Mammary epithelial cell (primary cell): ENCODE measurements at regions not wholly inside any gene's neighbourhood (a gene's known extent, or its start where the extent isn't known, plus 50 kb on each side); places are given as distances from the start of the nearest gene placed in this dataset.
"Not testable (repeated sequence)": the region's sequence is repeated elsewhere in the genome, so short reads cannot be mapped to it uniquely, and the experiment has no call there.

Experiments used
- CTCF ChIP-seq, 2 donors: IDR thresholded peaks in 1 of 2; conservative IDR thresholded peaks in 1 of 2; 2 replicates each; pipeline ENCODE4 v1.5.1; 2011 to 2012; ENCODE audit warnings: inconsistent platforms in 2 of 2, low read length in 2 of 2, mild to moderate bottlenecking in 2 of 2, control low read depth in 1 of 2, low read depth in 1 of 2; ENCODE audit not compliant: insufficient read depth in 1 of 2; ENCODE audit errors: extremely low read depth in 1 of 2
- EZH2 ChIP-seq: IDR thresholded peaks from 2 replicates; pipeline ENCODE4 v1.6.1; 2012; ENCODE audit warnings: low read length, inconsistent platforms, borderline replicate concordance

GRCh38 chr1:82358706-82359105, 558.0 kb downstream of the ADGRL2 start:
- not testable (repeated sequence) for TF ChIP-seq CTCF (conservative IDR thresholded peaks at IDR 0.05 in 1 of 2, IDR thresholded peaks at IDR 0.05 in 1 of 2; ENCODE audit: extremely low read depth in 1 of 2, insufficient read depth in 1 of 2, low read depth in 1 of 2, low read length in 2 of 2); EZH2
